ENCODE measurements at regions not wholly inside any gene's neighbourhood (a gene's known extent, or its start where the extent isn't known, plus 50 kb on each side); places are given as distances from the start of the nearest gene placed in this dataset.

GRCh38 chr5:89930591-89931392 lies 478.8 kb downstream of the CETN3 start:
- peak overlapping the region; percentile 77 for H3K9ac ChIP-seq (replicated peaks; ENCODE audit: extremely low read depth, insufficient read depth, low read length)
- peaks cover 29% of the 10 kb centered on the region for H3K4me1 ChIP-seq (ENCODE audit: control insufficient read depth, extremely low read depth, insufficient read depth, low read length)
- no peaks in the 10 kb centered on the region for H3K27me3 ChIP-seq (ENCODE audit: control insufficient read depth in 2 of 2, insufficient read depth in 2 of 2, low read length in 2 of 2)
- H3K4me2 ChIP-seq (ENCODE audit: insufficient read depth, low read length): peak overlapping the region; percentile 96
- no peaks in the 10 kb centered on the region for H3K9me1 ChIP-seq (replicated peaks; ENCODE audit: control insufficient read depth, extremely low read depth, insufficient read depth, low read length)
- intact Hi-C loops (cut with micrococcal nuclease) (loop anchor here (1.0 to 10.0 kb wide), 5 partner anchors 91 to 1103 kb away; partner anchors contain the start of genes CETN3, LYSMD3 and MEF2C), dilution Hi-C loops (cut with MboI; ENCODE audit: extremely low pct_ligation_motif_present, low sequenced_read_pairs) (no loop called here)
- no peaks in the 10 kb centered on the region for H3K36me3 ChIP-seq (ENCODE audit: control insufficient read depth in 2 of 2, extremely low read depth in 1 of 2, insufficient read depth in 2 of 2, low read length in 2 of 2)
- TSS peak; percentile 27 for BruUV-seq (replicated peaks)
- H3K4me3 ChIP-seq (replicated peaks in 1 of 3; ENCODE audit: insufficient read depth in 1 of 3, low read depth in 1 of 3, low read length in 3 of 3): peak overlapping the region in 1 of 3 experiments; percentile 21
- peak; percentile 68 for FAIRE-seq
- TF ChIP-seq CTCF (IDR thresholded peaks at IDR 0.05; ENCODE audit: extremely low read depth in 1 of 2, insufficient read depth in 1 of 2, low read depth in 1 of 2, low read length in 2 of 2) (no peak), MAX (IDR thresholded peaks at IDR 0.05; ENCODE audit: insufficient read depth, insufficient read length) (no peak), POLR2A (IDR thresholded peaks at IDR 0.05; ENCODE audit: low read depth, low read length) (no peak), MYC (IDR thresholded peaks at IDR 0.05; ENCODE audit: low read depth, low read length) (no peak), POLR2AphosphoS5 (IDR thresholded peaks at IDR 0.05; ENCODE audit: insufficient read depth, low read depth, low read length) (no peak), GATA2 (IDR thresholded peaks at IDR 0.05; ENCODE audit: insufficient read depth, insufficient read length, low read depth, low read length) (no peak), EZH2 (IDR thresholded peaks at IDR 0.05; ENCODE audit: borderline replicate concordance, low read depth, low read length, severe bottlenecking) (no peak), JUN (IDR thresholded peaks at IDR 0.05; ENCODE audit: borderline replicate concordance, insufficient read depth, insufficient read length, low read depth) (peak; percentile 100), FOS (IDR thresholded peaks at IDR 0.05; ENCODE audit: borderline replicate concordance, insufficient read depth, low read length) (peak; percentile 97)
- ChIA-PET POLR2A (no interaction called here), CTCF (interaction anchor here (0.9 to 1.8 kb wide), 7 partner anchors 26 to 1203 kb away, joined by 3 to 6 read pairs (median 4); no protein-coding TSS in a partner anchor)
- H3K79me2 ChIP-seq (ENCODE audit: control insufficient read depth, insufficient read depth, low read length): no peaks in the 10 kb centered on the region
- no peaks in the 10 kb centered on the region for H3K9me3 ChIP-seq (replicated peaks; ENCODE audit: control insufficient read depth, insufficient read depth, low read length)
- H2AFZ ChIP-seq (ENCODE audit: low read depth, low read length): peak overlapping the region; percentile 85
- H3K27ac ChIP-seq (ENCODE audit: insufficient read depth, low read depth, low read length): peak overlapping the region; percentile 97
- no peaks in the 10 kb centered on the region for H4K20me1 ChIP-seq (replicated peaks; ENCODE audit: control insufficient read depth, extremely low read depth, insufficient read depth, low read length)
- peak; percentile 88 for DNase-seq (ENCODE audit: low read depth, low spot score)

All from endothelial cell of umbilical vein (primary cell).